GM18517 (cell line): ENCODE measurements at regions not wholly inside any gene's neighbourhood (a gene's known extent, or its start where the extent isn't known, plus 50 kb on each side); places are given as distances from the start of the nearest gene placed in this dataset.
A peak's percentile ranks its signal among the peaks of the same experiment; 100 is the strongest.

Source experiments
- ATAC-seq: cut with Tn5 transposase; IDR thresholded peaks from one replicate; pipeline ENCODE4 v1.9.1; 2021; ENCODE audit warnings: mild to moderate bottlenecking, moderate library complexity; ENCODE audit not compliant: unreplicated experiment

GRCh38 chr5:159422361-159422760, 92.1 kb upstream of the IL12B start:
- no peak for ATAC-seq

GRCh38 chr5:159422910-159423309, 92.6 kb upstream of the IL12B start:
- ATAC-seq = no peak

GRCh38 chr5:159424123-159424522, 93.8 kb upstream of the IL12B start:
- ATAC-seq = no peak

- no peak for ATAC-seq
Observed at GRCh38 chr5:159426694-159427093, 96.4 kb upstream of the IL12B start.

- peak; percentile 81 for ATAC-seq
Observed at GRCh38 chr5:159427180-159428012, 97.1 kb upstream of the IL12B start.

- ATAC-seq = no peak
Observed at GRCh38 chr5:159430361-159431012, 100.2 kb upstream of the IL12B start.

- ATAC-seq = no peak
Observed at GRCh38 chr5:159435855-159436254, 105.6 kb upstream of the IL12B start.

GRCh38 chr5:159438092-159438491, 107.8 kb upstream of the IL12B start:
- ATAC-seq = no peak

- no peak for ATAC-seq
Observed at GRCh38 chr5:159439002-159439401, 108.7 kb upstream of the IL12B start.

- ATAC-seq = no peak
Observed at GRCh38 chr5:159440235-159440634, 109.9 kb upstream of the IL12B start.

GRCh38 chr5:159440968-159441367, 110.7 kb upstream of the IL12B start:
- ATAC-seq = no peak

GRCh38 chr5:159441441-159441840, 111.2 kb upstream of the IL12B start:
- ATAC-seq = no peak

- ATAC-seq = no peak
Observed at GRCh38 chr5:159442206-159442850, 112.0 kb upstream of the IL12B start.

GRCh38 chr5:159444441-159445082, 114.3 kb upstream of the IL12B start:
- peak; percentile 52 for ATAC-seq

- no peak for ATAC-seq
Observed at GRCh38 chr5:159447116-159447515, 116.8 kb upstream of the IL12B start.

- no peak for ATAC-seq
Observed at GRCh38 chr5:159448841-159449407, 118.6 kb upstream of the IL12B start.

- ATAC-seq = no peak
Observed at GRCh38 chr5:159449925-159450324, 119.6 kb upstream of the IL12B start.

GRCh38 chr5:159450417-159450816, 120.1 kb upstream of the IL12B start:
- no peak for ATAC-seq

GRCh38 chr5:159451197-159452052, 121.1 kb upstream of the IL12B start:
- ATAC-seq = no peak
